HepG2 (cell line): ENCODE measurements at regions not wholly inside any gene's neighbourhood (a gene's known extent, or its start where the extent isn't known, plus 50 kb on each side); places are given as distances from the start of the nearest gene placed in this dataset.
A peak's percentile ranks its signal among the peaks of the same experiment; 100 is the strongest.

Experiments
- ATAC-seq: fragments of 200-7000 bp; cut with Tn5 transposase; 3 replicates; pipeline ENCODE4 v1.9.1; 2020; ENCODE audit warnings: mild to moderate bottlenecking, moderate library complexity
- BruUV-seq: library from RNA; stranded (reverse); fragments of 400-500 nt; replicated peaks from 2 replicates; lab custom pipeline; 2021; lab: Mats Ljungman, UMichigan
- CTCF ChIA-PET: fragments of 300-600 bp; formaldehyde crosslinking; extraction: SDS; loops from one replicate; lab custom pipeline; 2021; ENCODE audit warnings: low total read pairs, inconsistent platforms, low intra/inter-chr PET ratio; lab: Yijun Ruan, JAX
- POLR2A ChIA-PET: fragments of 350-600 bp; sonication (Branson Sonifier 250); formaldehyde crosslinking; loops from one replicate; lab custom pipeline; 2020; ENCODE audit warnings: antibody characterized with exemption, inconsistent platforms; lab: Yijun Ruan, JAX
- DNase-seq: peaks from one replicate; pipeline ENCODE4 v3.0.0-alpha.2; 2015; ENCODE audit warnings: low spot score
- FAIRE-seq: peaks from 3 replicates; lab custom pipeline; 2011; peaks lifted over from hg19 to GRCh38; lab: Jason Lieb, UNC
- H2AFZ ChIP-seq: one replicate; pipeline ENCODE4 v1.6.1; 2011; ENCODE audit warnings: low read length, inconsistent platforms
- H3K27ac ChIP-seq: fragments of 300-600 bp; 3 replicates; pipeline ENCODE4 v1.8.0; 2011; ENCODE audit warnings: mixed run types, mild to moderate bottlenecking, mixed read lengths, low read length, inconsistent platforms; ENCODE audit not compliant: insufficient read depth; ENCODE audit errors: extremely low read length
- H3K27me3 ChIP-seq, 2 experiments: fragments of 200-600 bp in 1 of 2; 2 replicates in 1 of 2; 3 replicates in 1 of 2; pipeline versions ENCODE4 v1.6.0 to v1.8.0; 2011; ENCODE audit warnings: low read length in 2 of 2, mild to moderate bottlenecking in 2 of 2, moderate library complexity in 2 of 2, inconsistent platforms in 1 of 2; ENCODE audit not compliant: insufficient read depth in 2 of 2, control insufficient read depth in 1 of 2
- H3K36me3 ChIP-seq, 2 experiments: fragments of 200-600 bp in 1 of 2; replicated peaks in 1 of 2; 2 replicates in 1 of 2; 3 replicates in 1 of 2; pipeline versions ENCODE4 v1.5.1 to v1.8.0; 2011; ENCODE audit warnings: low read length in 2 of 2, inconsistent platforms in 1 of 2; ENCODE audit not compliant: insufficient read depth in 2 of 2, control insufficient read depth in 1 of 2
- H3K4me1 ChIP-seq: 2 replicates; pipeline ENCODE4 v1.5.1; 2012; ENCODE audit warnings: low read length, inconsistent platforms; ENCODE audit not compliant: insufficient read depth
- H3K4me2 ChIP-seq: 2 replicates; pipeline ENCODE4 v1.6.0; 2011; ENCODE audit warnings: low read depth, low read length, inconsistent platforms
- H3K4me3 ChIP-seq, 3 experiments: fragments of 200-600 bp in 1 of 3; sonication (generic), shearing (Covaris generic) in 1 of 3; replicated peaks in 1 of 3; 2 replicates each; pipeline ENCODE4 v1.5.1; 2011 to 2016; ENCODE audit warnings: low read length in 3 of 3, inconsistent platforms in 2 of 3, low read depth in 2 of 3, mild to moderate bottlenecking in 2 of 3, control low read depth in 1 of 3, mixed read lengths in 1 of 3; ENCODE audit not compliant: insufficient read depth in 1 of 3
- H3K79me2 ChIP-seq: one replicate; pipeline ENCODE4 v1.6.1; 2011; ENCODE audit warnings: low read length, inconsistent platforms; ENCODE audit not compliant: insufficient read depth
- H3K9ac ChIP-seq: 2 replicates; pipeline ENCODE4 v1.6.0; 2011; ENCODE audit warnings: mild to moderate bottlenecking, low read depth, low read length, inconsistent platforms; ENCODE audit not compliant: insufficient read depth
- H3K9me3 ChIP-seq: 2 replicates; pipeline ENCODE4 v1.5.1; 2012; ENCODE audit warnings: mild to moderate bottlenecking, low read length
- H4K20me1 ChIP-seq: 2 replicates; pipeline ENCODE4 v1.6.0; 2011; ENCODE audit warnings: inconsistent platforms, mild to moderate bottlenecking, low read length, moderate library complexity; ENCODE audit not compliant: insufficient read depth
- NR2C2 ChIP-seq: sonication (generic); formaldehyde crosslinking; IDR thresholded peaks from 2 replicates; pipeline ENCODE4 v1.4.0; 2020; ENCODE audit warnings: missing genetic modification reagents, mild to moderate bottlenecking, moderate library complexity, borderline replicate concordance
- PPARG ChIP-seq: conservative IDR thresholded peaks from 2 replicates; pipeline ENCODE4 v1.6.1; 2016; ENCODE audit warnings: missing biosample characterization, missing genetic modification reagents
- SYNCRIP ChIP-seq: fragments of 200-400 bp; formaldehyde crosslinking; IDR thresholded peaks from 2 replicates; pipeline ENCODE4 v1.6.1; 2018; ENCODE audit warnings: mild to moderate bottlenecking, low read depth, low read length; ENCODE audit not compliant: insufficient read depth
- ZSCAN29 ChIP-seq: sonication (generic); formaldehyde crosslinking; conservative IDR thresholded peaks from 2 replicates; pipeline ENCODE4 v1.4.0; 2020; ENCODE audit warnings: mild to moderate bottlenecking, missing genetic modification reagents
- WGBS: methylation state at CpG from one replicate; pipeline ENCODE4 v1.1.6; 2017; ENCODE audit warnings: low lambda C conversion rate; 5-methylcytosine and 5-hydroxymethylcytosine counted together
- in situ Hi-C: cut with HindIII; loops from 2 replicates; pipeline ENCODE4 v1.10.0; 2017; ENCODE audit warnings: low pct_unique_long_range_greater_than_20kb; ENCODE audit not compliant: extremely low pct_ligation_motif_present
- intact Hi-C: fragments of 100-400 bp; cut with micrococcal nuclease; formaldehyde crosslinking; loops from one replicate; pipeline ENCODE4 v1.10.0; 2022; ENCODE audit not compliant: unreplicated experiment
- TF ChIP-seq, protein P1 (sequence below): sonication (generic); formaldehyde crosslinking; IDR thresholded peaks from 2 replicates; pipeline ENCODE4 v1.8.1; 2023; ENCODE audit warnings: mild to moderate bottlenecking, missing genetic modification reagents, borderline replicate concordance
- TF ChIP-seq, protein P2 (sequence below): sonication (generic); formaldehyde crosslinking; IDR thresholded peaks from 2 replicates; pipeline ENCODE4 v1.4.0; 2020; ENCODE audit warnings: missing genetic modification reagents, borderline replicate concordance
- TF ChIP-seq, protein P3 (sequence below): fragments of 450-650 bp; IDR thresholded peaks from 2 replicates; pipeline ENCODE4 v1.6.1; 2016

DNA sequence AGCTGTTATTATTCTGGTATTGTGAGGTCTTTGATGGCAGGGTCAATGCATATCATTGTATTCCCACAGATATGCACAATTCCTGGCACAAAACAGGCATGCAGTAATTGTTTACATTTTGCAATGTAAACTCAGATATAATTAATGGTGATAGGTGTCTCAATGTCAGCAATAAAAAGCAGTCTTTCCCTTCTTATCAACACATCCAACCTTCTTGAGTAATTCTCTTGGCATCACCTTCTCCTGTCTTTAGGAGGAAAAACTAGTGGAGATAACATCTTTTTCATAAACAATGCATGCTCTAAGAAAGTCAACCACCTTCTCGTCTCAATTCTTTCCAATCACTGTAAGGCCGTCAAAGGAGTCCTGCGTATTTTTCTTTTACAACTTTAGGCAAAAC lies 313.3 kb upstream of the GULP1 start:
- no peaks in the 10 kb centered on the region for H3K27me3 ChIP-seq
- in situ Hi-C loops (no loop called here), intact Hi-C loops (no loop called here)
- no peaks in the 10 kb centered on the region for H4K20me1 ChIP-seq
- no peaks in the 10 kb centered on the region for H3K36me3 ChIP-seq
- no peak overlapping the region for H3K27ac ChIP-seq
- TF ChIP-seq ZSCAN29 (no peak), PPARG (CRISPR knock-in tag) (no peak), SYNCRIP (no peak)
- TF ChIP-seq, protein P1, sequence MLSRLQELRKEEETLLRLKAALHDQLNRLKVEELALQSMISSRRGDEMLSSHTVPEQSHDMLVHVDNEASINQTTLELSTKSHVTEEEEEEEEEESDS (CRISPR knock-in tag): no peak
- TF ChIP-seq, protein P2, sequence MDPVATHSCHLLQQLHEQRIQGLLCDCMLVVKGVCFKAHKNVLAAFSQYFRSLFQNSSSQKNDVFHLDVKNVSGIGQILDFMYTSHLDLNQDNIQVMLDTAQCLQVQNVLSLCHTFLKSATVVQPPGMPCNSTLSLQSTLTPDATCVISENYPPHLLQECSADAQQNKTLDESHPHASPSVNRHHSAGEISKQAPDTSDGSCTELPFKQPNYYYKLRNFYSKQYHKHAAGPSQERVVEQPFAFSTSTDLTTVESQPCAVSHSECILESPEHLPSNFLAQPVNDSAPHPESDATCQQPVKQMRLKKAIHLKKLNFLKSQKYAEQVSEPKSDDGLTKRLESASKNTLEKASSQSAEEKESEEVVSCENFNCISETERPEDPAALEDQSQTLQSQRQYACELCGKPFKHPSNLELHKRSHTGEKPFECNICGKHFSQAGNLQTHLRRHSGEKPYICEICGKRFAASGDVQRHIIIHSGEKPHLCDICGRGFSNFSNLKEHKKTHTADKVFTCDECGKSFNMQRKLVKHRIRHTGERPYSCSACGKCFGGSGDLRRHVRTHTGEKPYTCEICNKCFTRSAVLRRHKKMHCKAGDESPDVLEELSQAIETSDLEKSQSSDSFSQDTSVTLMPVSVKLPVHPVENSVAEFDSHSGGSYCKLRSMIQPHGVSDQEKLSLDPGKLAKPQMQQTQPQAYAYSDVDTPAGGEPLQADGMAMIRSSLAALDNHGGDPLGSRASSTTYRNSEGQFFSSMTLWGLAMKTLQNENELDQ: no peak
- H2AFZ ChIP-seq: no peak overlapping the region
- ChIA-PET CTCF (no interaction called here), POLR2A (no interaction called here)
- no peaks in the 10 kb centered on the region for H3K4me1 ChIP-seq
- ATAC-seq (no peak), FAIRE-seq (no peak), DNase-seq (no peak)
- no peaks in the 10 kb centered on the region for H3K9me3 ChIP-seq
- H3K9ac ChIP-seq: no peak overlapping the region
- no TSS peak for BruUV-seq
- H3K79me2 ChIP-seq: no peaks in the 10 kb centered on the region
- H3K4me2 ChIP-seq: no peak overlapping the region
- WGBS: 16% methylated on average over 3 of the region's 3 CpGs
- no peak overlapping the region for H3K4me3 ChIP-seq

DNA sequence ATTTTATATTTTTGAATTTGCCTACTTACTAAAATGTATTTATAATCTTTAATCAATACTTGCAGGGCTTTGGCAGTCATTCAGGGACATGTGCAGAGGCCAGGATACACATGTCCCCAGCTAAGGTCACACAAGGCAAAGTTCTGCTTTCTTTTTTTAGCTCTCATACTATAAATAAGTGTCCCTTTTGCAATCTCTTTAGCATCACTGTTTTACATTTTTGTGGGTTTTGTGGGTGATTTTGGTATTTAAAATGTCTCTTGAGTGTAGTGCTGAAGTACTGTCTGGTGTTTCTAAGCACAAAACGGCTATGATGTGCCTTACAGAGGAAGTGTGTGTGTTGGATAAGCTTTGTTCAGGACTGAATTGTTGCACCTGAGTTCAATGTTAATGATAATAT lies 309.0 kb upstream of the GULP1 start:
- H3K27me3 ChIP-seq: no peaks in the 10 kb centered on the region
- ChIA-PET CTCF (no interaction called here), POLR2A (no interaction called here)
- no peak overlapping the region for H3K27ac ChIP-seq
- H3K9me3 ChIP-seq: no peaks in the 10 kb centered on the region
- H3K4me1 ChIP-seq: no peaks in the 10 kb centered on the region
- no peak overlapping the region for H3K9ac ChIP-seq
- H3K36me3 ChIP-seq: no peaks in the 10 kb centered on the region
- H4K20me1 ChIP-seq: no peaks in the 10 kb centered on the region
- FAIRE-seq: no peak
- DNase-seq: no peak
- BruUV-seq: no TSS peak
- ATAC-seq: no peak
- no peaks in the 10 kb centered on the region for H3K79me2 ChIP-seq
- no peak overlapping the region for H2AFZ ChIP-seq
- no peak overlapping the region for H3K4me3 ChIP-seq
- H3K4me2 ChIP-seq: no peak overlapping the region
- 2% methylated on average over 1 of the region's 1 CpG for WGBS
- in situ Hi-C loops: no loop called here
- TF ChIP-seq, protein P3, sequence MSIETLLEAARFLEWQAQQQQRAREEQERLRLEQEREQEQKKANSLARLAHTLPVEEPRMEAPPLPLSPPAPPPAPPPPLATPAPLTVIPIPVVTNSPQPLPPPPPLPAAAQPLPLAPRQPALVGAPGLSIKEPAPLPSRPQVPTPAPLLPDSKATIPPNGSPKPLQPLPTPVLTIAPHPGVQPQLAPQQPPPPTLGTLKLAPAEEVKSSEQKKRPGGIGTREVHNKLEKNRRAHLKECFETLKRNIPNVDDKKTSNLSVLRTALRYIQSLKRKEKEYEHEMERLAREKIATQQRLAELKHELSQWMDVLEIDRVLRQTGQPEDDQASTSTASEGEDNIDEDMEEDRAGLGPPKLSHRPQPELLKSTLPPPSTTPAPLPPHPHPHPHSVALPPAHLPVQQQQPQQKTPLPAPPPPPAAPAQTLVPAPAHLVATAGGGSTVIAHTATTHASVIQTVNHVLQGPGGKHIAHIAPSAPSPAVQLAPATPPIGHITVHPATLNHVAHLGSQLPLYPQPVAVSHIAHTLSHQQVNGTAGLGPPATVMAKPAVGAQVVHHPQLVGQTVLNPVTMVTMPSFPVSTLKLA: peak; percentile 60
- TF ChIP-seq NR2C2 (CRISPR knock-in tag): no peak
- intact Hi-C loops: no loop called here
